OCI-LY1 (cell line): ENCODE measurements at regions not wholly inside any gene's neighbourhood (a gene's known extent, or its start where the extent isn't known, plus 50 kb on each side); places are given as distances from the start of the nearest gene placed in this dataset.

Source experiments
- EZH2 ChIP-seq: fragments of 200-600 bp; sonication (generic), shearing (Covaris generic); IDR thresholded peaks from 2 replicates; pipeline ENCODE4 v1.8.0; 2017; ENCODE audit warnings: borderline replicate concordance, mixed run types, mild to moderate bottlenecking, antibody characterized with exemption, low read length, moderate library complexity, mixed read lengths
- TF ChIP-seq, protein P1 (sequence below): fragments of 200-600 bp; sonication (generic), shearing (Covaris generic); IDR thresholded peaks from 2 replicates; pipeline ENCODE4 v1.5.1; 2017; ENCODE audit warnings: mild to moderate bottlenecking, antibody characterized with exemption, low read length, moderate library complexity, mixed read lengths

DNA sequence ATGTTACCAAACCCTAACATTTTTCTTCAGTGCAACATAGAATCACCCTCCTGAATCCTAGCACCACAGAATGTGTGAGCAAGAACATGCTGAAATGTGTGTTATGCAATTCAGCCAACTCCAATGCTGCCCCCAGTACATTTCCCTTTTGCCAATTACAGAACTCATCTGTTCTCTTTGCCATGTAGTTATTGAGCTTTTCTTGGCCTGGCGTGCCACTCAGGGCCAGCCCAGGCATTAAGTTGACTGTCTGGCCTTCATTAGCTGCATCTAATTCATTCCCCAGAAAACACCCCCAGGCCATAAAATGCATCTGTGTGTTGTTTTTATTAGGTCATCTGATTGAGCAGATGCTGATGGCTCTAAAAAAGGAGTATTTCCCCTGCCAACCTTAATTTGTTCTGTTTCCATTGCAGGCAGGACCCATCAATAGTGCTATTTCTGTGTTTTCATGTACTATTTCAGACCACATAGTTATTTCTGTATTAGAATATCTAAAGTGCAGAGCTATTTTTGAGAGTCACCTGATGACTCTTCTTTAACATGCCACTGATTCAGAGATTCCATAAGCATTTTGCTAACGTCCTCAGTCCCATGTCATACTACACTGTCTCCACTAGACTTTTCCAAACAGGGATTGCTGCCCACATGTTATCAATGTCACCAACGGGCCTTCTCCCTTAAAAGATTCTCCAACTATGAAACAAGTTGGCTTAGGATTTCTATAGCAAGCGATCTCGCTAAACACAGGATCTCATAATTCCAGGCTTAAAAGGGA lies 969.7 kb downstream of the CDH11 start:
- TF ChIP-seq, protein P1, sequence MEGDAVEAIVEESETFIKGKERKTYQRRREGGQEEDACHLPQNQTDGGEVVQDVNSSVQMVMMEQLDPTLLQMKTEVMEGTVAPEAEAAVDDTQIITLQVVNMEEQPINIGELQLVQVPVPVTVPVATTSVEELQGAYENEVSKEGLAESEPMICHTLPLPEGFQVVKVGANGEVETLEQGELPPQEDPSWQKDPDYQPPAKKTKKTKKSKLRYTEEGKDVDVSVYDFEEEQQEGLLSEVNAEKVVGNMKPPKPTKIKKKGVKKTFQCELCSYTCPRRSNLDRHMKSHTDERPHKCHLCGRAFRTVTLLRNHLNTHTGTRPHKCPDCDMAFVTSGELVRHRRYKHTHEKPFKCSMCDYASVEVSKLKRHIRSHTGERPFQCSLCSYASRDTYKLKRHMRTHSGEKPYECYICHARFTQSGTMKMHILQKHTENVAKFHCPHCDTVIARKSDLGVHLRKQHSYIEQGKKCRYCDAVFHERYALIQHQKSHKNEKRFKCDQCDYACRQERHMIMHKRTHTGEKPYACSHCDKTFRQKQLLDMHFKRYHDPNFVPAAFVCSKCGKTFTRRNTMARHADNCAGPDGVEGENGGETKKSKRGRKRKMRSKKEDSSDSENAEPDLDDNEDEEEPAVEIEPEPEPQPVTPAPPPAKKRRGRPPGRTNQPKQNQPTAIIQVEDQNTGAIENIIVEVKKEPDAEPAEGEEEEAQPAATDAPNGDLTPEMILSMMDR, result no peak
- no peak for TF ChIP-seq EZH2
